ENCODE measurements at regions not wholly inside any gene's neighbourhood (a gene's known extent, or its start where the extent isn't known, plus 50 kb on each side); places are given as distances from the start of the nearest gene placed in this dataset.

GRCh38 chr1:221921936-221922335 lies 180.0 kb upstream of the DUSP10 start:
- Histone ChIP-seq H3K79me2 (ENCODE audit: insufficient read depth, low read length) (no peaks in the 10 kb centered on the region), H3K4me3 (replicated peaks in 1 of 2; ENCODE audit: low read depth in 1 of 2, low read length in 2 of 2) (no peak overlapping the region), H2AFZ (ENCODE audit: low read depth, low read length, poor library complexity, severe bottlenecking) (no peak overlapping the region), H4K20me1 (ENCODE audit: insufficient read depth) (no peaks in the 10 kb centered on the region), H3K4me1 (ENCODE audit: control insufficient read depth in 1 of 2, insufficient read depth in 2 of 2, low read length in 2 of 2) (no peaks in the 10 kb centered on the region), H3K4me2 (ENCODE audit: low read length) (no peak overlapping the region), H3K36me3 (ENCODE audit: control insufficient read depth in 1 of 2, insufficient read depth in 2 of 2, low read length in 2 of 2) (no peaks in the 10 kb centered on the region), H3K9ac (ENCODE audit: low read length) (no peak overlapping the region), H3K9me2 (ENCODE audit: insufficient read depth) (no peaks in the 10 kb centered on the region), H3K9me3 (ENCODE audit: control insufficient read depth in 1 of 2, insufficient read depth in 1 of 2, low read depth in 1 of 2, low read length in 2 of 2) (no peaks in the 10 kb centered on the region), H3K27me3 (ENCODE audit: insufficient read depth, low read length) (no peaks in the 10 kb centered on the region), H3K27ac (ENCODE audit: low read depth, low read length) (no peak overlapping the region)
- TF ChIP-seq EGR1 (IDR thresholded peaks at IDR 0.05; ENCODE audit: low read depth) (no peak), POLR2A (IDR thresholded peaks at IDR 0.05; ENCODE audit: borderline replicate concordance, extremely low read depth, insufficient read depth, insufficient read length) (no peak), CEBPB (IDR thresholded peaks at IDR 0.05; ENCODE audit: low read depth) (no peak), ELF1 (IDR thresholded peaks at IDR 0.05; ENCODE audit: borderline replicate concordance, low read depth) (no peak), ZFX (IDR thresholded peaks at IDR 0.05) (no peak), YY1 (IDR thresholded peaks at IDR 0.05; ENCODE audit: extremely low read depth, insufficient replicate concordance, low read depth, low read length) (no peak), FOSL1 (IDR thresholded peaks at IDR 0.05; ENCODE audit: low read depth) (no peak), POLR2AphosphoS5 (IDR thresholded peaks at IDR 0.05; ENCODE audit: low read depth, low read length) (no peak), EZH2 (IDR thresholded peaks at IDR 0.05) (no peak), CTCF (IDR thresholded peaks at IDR 0.05 in 2 of 3, conservative IDR thresholded peaks at IDR 0.05 in 1 of 3; ENCODE audit: borderline replicate concordance in 1 of 3, insufficient read depth in 1 of 3, low read depth in 2 of 3, low read length in 2 of 3) (no peak), RAD21 (IDR thresholded peaks at IDR 0.05; ENCODE audit: low read depth) (no peak), REST (IDR thresholded peaks at IDR 0.05; ENCODE audit: low read depth) (no peak), SIN3A (IDR thresholded peaks at IDR 0.05; ENCODE audit: low read depth) (no peak), SP1 (IDR thresholded peaks at IDR 0.05; ENCODE audit: low read depth) (no peak), ZNF274 (IDR thresholded peaks at IDR 0.05; ENCODE audit: low read depth, low read length) (no peak), SRF (IDR thresholded peaks at IDR 0.05; ENCODE audit: low read depth) (no peak), TCF7L2 (IDR thresholded peaks at IDR 0.05; ENCODE audit: borderline replicate concordance, extremely low read depth, insufficient read depth, insufficient read length) (no peak), JUND (IDR thresholded peaks at IDR 0.05) (no peak)
- TF ChIP-seq, protein P1, sequence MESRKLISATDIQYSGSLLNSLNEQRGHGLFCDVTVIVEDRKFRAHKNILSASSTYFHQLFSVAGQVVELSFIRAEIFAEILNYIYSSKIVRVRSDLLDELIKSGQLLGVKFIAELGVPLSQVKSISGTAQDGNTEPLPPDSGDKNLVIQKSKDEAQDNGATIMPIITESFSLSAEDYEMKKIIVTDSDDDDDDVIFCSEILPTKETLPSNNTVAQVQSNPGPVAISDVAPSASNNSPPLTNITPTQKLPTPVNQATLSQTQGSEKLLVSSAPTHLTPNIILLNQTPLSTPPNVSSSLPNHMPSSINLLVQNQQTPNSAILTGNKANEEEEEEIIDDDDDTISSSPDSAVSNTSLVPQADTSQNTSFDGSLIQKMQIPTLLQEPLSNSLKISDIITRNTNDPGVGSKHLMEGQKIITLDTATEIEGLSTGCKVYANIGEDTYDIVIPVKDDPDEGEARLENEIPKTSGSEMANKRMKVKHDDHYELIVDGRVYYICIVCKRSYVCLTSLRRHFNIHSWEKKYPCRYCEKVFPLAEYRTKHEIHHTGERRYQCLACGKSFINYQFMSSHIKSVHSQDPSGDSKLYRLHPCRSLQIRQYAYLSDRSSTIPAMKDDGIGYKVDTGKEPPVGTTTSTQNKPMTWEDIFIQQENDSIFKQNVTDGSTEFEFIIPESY (IDR thresholded peaks at IDR 0.05; ENCODE audit: extremely low read depth, insufficient replicate concordance, low read length): no peak
- TF ChIP-seq, protein P2, sequence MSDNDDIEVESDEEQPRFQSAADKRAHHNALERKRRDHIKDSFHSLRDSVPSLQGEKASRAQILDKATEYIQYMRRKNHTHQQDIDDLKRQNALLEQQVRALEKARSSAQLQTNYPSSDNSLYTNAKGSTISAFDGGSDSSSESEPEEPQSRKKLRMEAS (IDR thresholded peaks at IDR 0.05): no peak
- intact Hi-C loops (cut with micrococcal nuclease): no loop called here
- ChIA-PET RAD21 (ENCODE audit: low non-redundant PET in 1 of 2, low total read pairs in 2 of 2, uncharacterized antibody in 2 of 2, unreplicated experiment in 2 of 2) (no interaction called here), POLR2A (no interaction called here), CTCF (no interaction called here)
- no peak for DNase-seq (ENCODE audit: low read depth, low spot score)
- ATAC-seq: no peak
- no TSS peak for BruUV-seq (replicated peaks)

All from HCT116 (cell line).